H9 (cell line): ENCODE measurements at regions not wholly inside any gene's neighbourhood (a gene's known extent, or its start where the extent isn't known, plus 50 kb on each side); places are given as distances from the start of the nearest gene placed in this dataset.

Experiments
- DNase-seq: peaks from one replicate; pipeline ENCODE4 v3.0.0-alpha.2; 2017
- H2AFZ ChIP-seq: one replicate; pipeline ENCODE4 v1.6.1; 2013; ENCODE audit warnings: mild to moderate bottlenecking, low read length, control low read depth, moderate library complexity
- H2AK5ac ChIP-seq: 2 replicates; pipeline ENCODE4 v1.6.1; 2013; ENCODE audit warnings: low read length, control low read depth, mixed read lengths; ENCODE audit not compliant: insufficient read length
- H2BK120ac ChIP-seq: one replicate; pipeline ENCODE4 v1.6.1; 2013; ENCODE audit warnings: low read depth, mild to moderate bottlenecking, low read length, control low read depth, inconsistent platforms; ENCODE audit not compliant: poor library complexity, severe bottlenecking
- H2BK12ac ChIP-seq: 2 replicates; pipeline ENCODE4 v1.6.1; 2013; ENCODE audit warnings: low read length, control low read depth, mixed read lengths, low read depth; ENCODE audit not compliant: insufficient read length
- H2BK15ac ChIP-seq: 2 replicates; pipeline ENCODE4 v1.6.1; 2013; ENCODE audit warnings: low read depth, low read length, control low read depth
- H2BK20ac ChIP-seq: one replicate; pipeline ENCODE4 v1.6.1; 2013; ENCODE audit warnings: low read depth, mild to moderate bottlenecking, low read length, control low read depth, inconsistent platforms; ENCODE audit not compliant: poor library complexity, severe bottlenecking
- H2BK5ac ChIP-seq: 2 replicates; pipeline ENCODE4 v1.6.1; 2013; ENCODE audit warnings: low read length, control low read depth, mixed read lengths; ENCODE audit not compliant: insufficient read length
- H3K14ac ChIP-seq: 2 replicates; pipeline ENCODE4 v1.6.1; 2013; ENCODE audit warnings: low read length, control low read depth; ENCODE audit not compliant: insufficient read depth
- H3K18ac ChIP-seq: 2 replicates; pipeline ENCODE4 v1.6.1; 2013; ENCODE audit warnings: low read depth, mild to moderate bottlenecking, mixed read lengths, low read length, control low read depth; ENCODE audit not compliant: insufficient read length
- H3K23ac ChIP-seq: 2 replicates; pipeline ENCODE4 v1.6.1; 2013; ENCODE audit warnings: low read length, control low read depth, mixed read lengths, low read depth; ENCODE audit not compliant: insufficient read length
- H3K23me2 ChIP-seq: 2 replicates; pipeline ENCODE4 v1.6.1; 2013; ENCODE audit warnings: low read depth, mild to moderate bottlenecking, mixed read lengths, low read length, control low read depth; ENCODE audit not compliant: insufficient read length, poor library complexity, severe bottlenecking
- H3K27ac ChIP-seq: 2 replicates; pipeline ENCODE4 v1.5.1; 2013; ENCODE audit warnings: low read length, control low read depth, mixed read lengths, low read depth; ENCODE audit not compliant: insufficient read length
- H3K27me3 ChIP-seq: 2 replicates; pipeline ENCODE4 v1.6.1; 2013; ENCODE audit warnings: low read length, control low read depth, inconsistent platforms; ENCODE audit not compliant: insufficient read depth
- H3K4ac ChIP-seq: 2 replicates; pipeline ENCODE4 v1.6.1; 2013; ENCODE audit warnings: low read depth, mild to moderate bottlenecking, control low read depth, inconsistent platforms, low read length, moderate library complexity
- H3K4me1 ChIP-seq: 2 replicates; pipeline ENCODE4 v1.6.1; 2013; ENCODE audit warnings: low read length, control low read depth, inconsistent platforms; ENCODE audit not compliant: insufficient read depth
- H3K4me2 ChIP-seq: 2 replicates; pipeline ENCODE4 v1.6.1; 2013; ENCODE audit warnings: low read length, control low read depth, mixed read lengths; ENCODE audit not compliant: insufficient read length, insufficient read depth
- H3K56ac ChIP-seq: 2 replicates; pipeline ENCODE4 v1.6.1; 2013; ENCODE audit warnings: low read depth, mild to moderate bottlenecking, mixed read lengths, low read length, control low read depth; ENCODE audit not compliant: insufficient read length
- H3K79me1 ChIP-seq: 2 replicates; pipeline ENCODE4 v1.6.1; 2013; ENCODE audit warnings: low read depth, mild to moderate bottlenecking, moderate library complexity, low read length, control low read depth, inconsistent platforms; ENCODE audit not compliant: insufficient read depth, poor library complexity, severe bottlenecking
- H3K79me2 ChIP-seq: 2 replicates; pipeline ENCODE4 v1.6.1; 2013; ENCODE audit warnings: low read length, control low read depth, inconsistent platforms; ENCODE audit not compliant: insufficient read depth
- H3K9ac ChIP-seq: 2 replicates; pipeline ENCODE4 v1.6.1; 2013; ENCODE audit warnings: low read length, control low read depth, mixed read lengths; ENCODE audit not compliant: insufficient read length; ENCODE audit errors: extremely low read depth
- H3K9me3 ChIP-seq: one replicate; pipeline ENCODE4 v1.6.1; 2013; ENCODE audit warnings: low read depth, low read length, inconsistent platforms; ENCODE audit not compliant: control insufficient read depth
- H3T11ph ChIP-seq: one replicate; pipeline ENCODE4 v1.6.1; 2013; ENCODE audit warnings: mild to moderate bottlenecking, low read length, control low read depth, inconsistent platforms
- H4K20me1 ChIP-seq: one replicate; pipeline ENCODE4 v1.6.1; 2013; ENCODE audit not compliant: control insufficient read depth, insufficient read length, insufficient read depth
- H4K5ac ChIP-seq: 2 replicates; pipeline ENCODE4 v1.6.1; 2013; ENCODE audit warnings: low read depth, mild to moderate bottlenecking, mixed read lengths, low read length, control low read depth; ENCODE audit not compliant: insufficient read length
- H4K8ac ChIP-seq: replicated peaks from 2 replicates; pipeline ENCODE4 v1.6.1; 2013; ENCODE audit warnings: low read length, control low read depth, mixed read lengths, low read depth; ENCODE audit not compliant: insufficient read length
- H4K91ac ChIP-seq: 2 replicates; pipeline ENCODE4 v1.6.1; 2013; ENCODE audit warnings: low read depth, mild to moderate bottlenecking, moderate library complexity, mixed read lengths, low read length, control low read depth; ENCODE audit not compliant: insufficient read length
- H3K27ac Mint-ChIP-seq, 3 experiments: 2 replicates in 2 of 3; 3 replicates in 1 of 3; pipeline ENCODE4 v1.8.0; 2020 to 2021; ENCODE audit warnings: mixed read lengths in 3 of 3, mild to moderate bottlenecking in 1 of 3, moderate library complexity in 1 of 3
- H3K27me3 Mint-ChIP-seq: 2 replicates; pipeline ENCODE4 v1.8.0; 2021; ENCODE audit warnings: low read depth, mild to moderate bottlenecking, moderate library complexity, mixed read lengths
- H3K36me3 Mint-ChIP-seq, 3 experiments: 2 replicates in 2 of 3; 3 replicates in 1 of 3; pipeline ENCODE4 v1.8.0; 2020 to 2021; ENCODE audit warnings: low read depth in 3 of 3, mixed read lengths in 3 of 3; ENCODE audit not compliant: insufficient read depth in 1 of 3
- H3K4me1 Mint-ChIP-seq, 2 experiments: 2 replicates each; pipeline ENCODE4 v1.8.0; 2020; ENCODE audit warnings: mixed read lengths in 2 of 2
- H3K4me3 Mint-ChIP-seq, 2 experiments: 2 replicates in 1 of 2; 3 replicates in 1 of 2; pipeline ENCODE4 v1.8.0; 2020 to 2021; ENCODE audit warnings: mild to moderate bottlenecking in 2 of 2, mixed read lengths in 2 of 2, moderate library complexity in 1 of 2
- H3K9me3 Mint-ChIP-seq, 2 experiments: 2 replicates in 1 of 2; 3 replicates in 1 of 2; pipeline ENCODE4 v1.8.0; 2020; ENCODE audit warnings: mild to moderate bottlenecking in 2 of 2, mixed read lengths in 2 of 2, moderate library complexity in 1 of 2
- WGBS: extraction: QIAGEN DNeasy Blood & Tissue Kit; methylation state at CpG from one replicate; pipeline ENCODE4 v1.1.7; 2013; ENCODE audit warnings: missing lambda C conversion rate, low lambda C conversion rate, mixed read lengths; ENCODE audit not compliant: insufficient read length; ENCODE audit errors: extremely low coverage; 5-methylcytosine and 5-hydroxymethylcytosine counted together
- TF ChIP-seq, protein P1 (sequence below): fragments of 200-600 bp; sonication (generic); conservative IDR thresholded peaks from 3 replicates; pipeline ENCODE4 v1.8.0; 2021; ENCODE audit warnings: antibody characterized with exemption, mild to moderate bottlenecking

- Histone ChIP-seq H2BK12ac (no peak overlapping the region), H3K27me3 (no peaks in the 10 kb centered on the region), H3K9me3 (no peaks in the 10 kb centered on the region), H3K23me2 (no peaks in the 10 kb centered on the region), H4K20me1 (no peaks in the 10 kb centered on the region), H3K9ac (no peak overlapping the region), H3K14ac (no peak overlapping the region), H3K56ac (no peak overlapping the region), H3T11ph (no peak overlapping the region), H2BK120ac (no peak overlapping the region), H2AK5ac (no peak overlapping the region), H3K18ac (no peak overlapping the region), H2BK5ac (no peak overlapping the region), H3K79me2 (no peaks in the 10 kb centered on the region), H2BK20ac (no peak overlapping the region), H3K79me1 (no peaks in the 10 kb centered on the region), H4K8ac (no peak overlapping the region), H3K4me1 (no peaks in the 10 kb centered on the region), H4K5ac (no peak overlapping the region), H4K91ac (no peak overlapping the region), H3K23ac (no peak overlapping the region), H2AFZ (no peak overlapping the region), H3K4ac (no peak overlapping the region), H3K4me2 (no peak overlapping the region), H2BK15ac (no peak overlapping the region), H3K27ac (no peak overlapping the region)
- no CpG with 5 or more reads among the region's 2 CpGs for WGBS
- TF ChIP-seq, protein P1, sequence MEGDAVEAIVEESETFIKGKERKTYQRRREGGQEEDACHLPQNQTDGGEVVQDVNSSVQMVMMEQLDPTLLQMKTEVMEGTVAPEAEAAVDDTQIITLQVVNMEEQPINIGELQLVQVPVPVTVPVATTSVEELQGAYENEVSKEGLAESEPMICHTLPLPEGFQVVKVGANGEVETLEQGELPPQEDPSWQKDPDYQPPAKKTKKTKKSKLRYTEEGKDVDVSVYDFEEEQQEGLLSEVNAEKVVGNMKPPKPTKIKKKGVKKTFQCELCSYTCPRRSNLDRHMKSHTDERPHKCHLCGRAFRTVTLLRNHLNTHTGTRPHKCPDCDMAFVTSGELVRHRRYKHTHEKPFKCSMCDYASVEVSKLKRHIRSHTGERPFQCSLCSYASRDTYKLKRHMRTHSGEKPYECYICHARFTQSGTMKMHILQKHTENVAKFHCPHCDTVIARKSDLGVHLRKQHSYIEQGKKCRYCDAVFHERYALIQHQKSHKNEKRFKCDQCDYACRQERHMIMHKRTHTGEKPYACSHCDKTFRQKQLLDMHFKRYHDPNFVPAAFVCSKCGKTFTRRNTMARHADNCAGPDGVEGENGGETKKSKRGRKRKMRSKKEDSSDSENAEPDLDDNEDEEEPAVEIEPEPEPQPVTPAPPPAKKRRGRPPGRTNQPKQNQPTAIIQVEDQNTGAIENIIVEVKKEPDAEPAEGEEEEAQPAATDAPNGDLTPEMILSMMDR: no peak
- Mint-ChIP-seq H3K27me3 (no peaks in the 10 kb centered on the region), H3K4me3 (no peak overlapping the region), H3K27ac (no peak overlapping the region), H3K36me3 (no peaks in the 10 kb centered on the region), H3K9me3 (peaks cover 0 to 1% of the 10 kb centered on the region in 2 experiments; a peak in 1 of 5 replicates), H3K4me1 (peaks cover 7 to 11% of the 10 kb centered on the region in 2 experiments)
- DNase-seq: no peak
These were observed 277.2 kb upstream of the ADRA1B start for GRCh38 chr5:159638954-159639559.
